Endothelial cell of umbilical vein (primary cell): ENCODE measurements at regions not wholly inside any gene's neighbourhood (a gene's known extent, or its start where the extent isn't known, plus 50 kb on each side); places are given as distances from the start of the nearest gene placed in this dataset.

Experiments
- BruUV-seq: library from RNA; stranded (reverse); fragments of 400-500 nt; replicated peaks from 2 replicates; lab custom pipeline; 2021; lab: Mats Ljungman, UMichigan
- CTCF ChIA-PET: fragments of 300-600, 350-600 bp; sonication (Branson Sonifier 250); formaldehyde crosslinking; loops from one replicate; lab custom pipeline; 2021; ENCODE audit warnings: antibody characterized with exemption, inconsistent platforms; lab: Charles Lee
- POLR2A ChIA-PET: fragments of 300-600, 350-600 bp; sonication (Branson Sonifier 250); formaldehyde crosslinking; loops from one replicate; lab custom pipeline; 2021; ENCODE audit warnings: antibody characterized with exemption, inconsistent platforms; lab: Charles Lee
- DNase-seq: peaks from one replicate; pipeline ENCODE4 v3.0.0-alpha.2; 2011; ENCODE audit warnings: low read depth, low spot score
- FAIRE-seq: peaks from 2 replicates; lab custom pipeline; 2011; peaks lifted over from hg19 to GRCh38; lab: Jason Lieb, UNC
- H2AFZ ChIP-seq: 2 replicates; pipeline ENCODE4 v1.6.0; 2012; ENCODE audit warnings: low read depth, low read length, control low read depth, inconsistent platforms
- H3K27ac ChIP-seq: 2 replicates; pipeline ENCODE4 v1.5.1; 2011; ENCODE audit warnings: low read depth, mild to moderate bottlenecking, control low read depth, low read length, moderate library complexity; ENCODE audit not compliant: insufficient read depth
- H3K27me3 ChIP-seq, 2 experiments: 2 replicates each; pipeline versions ENCODE4 v1.6.0 to v1.6.1; 2011; ENCODE audit warnings: low read length in 2 of 2, mixed read lengths in 1 of 2; ENCODE audit not compliant: control insufficient read depth in 2 of 2, insufficient read depth in 2 of 2
- H3K36me3 ChIP-seq, 2 experiments: 2 replicates in 1 of 2; 3 replicates in 1 of 2; pipeline ENCODE4 v1.5.1; 2011; ENCODE audit warnings: low read length in 2 of 2, mild to moderate bottlenecking in 1 of 2, moderate library complexity in 1 of 2; ENCODE audit not compliant: control insufficient read depth in 2 of 2, insufficient read depth in 2 of 2; ENCODE audit errors: extremely low read depth in 1 of 2
- H3K4me1 ChIP-seq: 3 replicates; pipeline ENCODE4 v1.5.1; 2011; ENCODE audit warnings: mild to moderate bottlenecking, low read length; ENCODE audit not compliant: control insufficient read depth, insufficient read depth; ENCODE audit errors: extremely low read depth
- H3K4me2 ChIP-seq: 2 replicates; pipeline ENCODE4 v1.6.1; 2011; ENCODE audit warnings: low read length, control low read depth, mixed read lengths; ENCODE audit not compliant: insufficient read depth
- H3K4me3 ChIP-seq, 3 experiments: fragments of 200-600 bp in 1 of 3; sonication (generic), shearing (Covaris generic) in 1 of 3; replicated peaks in 1 of 3; 2 replicates each; pipeline ENCODE4 v1.5.1; 2011 to 2016; ENCODE audit warnings: control low read depth in 3 of 3, low read length in 3 of 3, mild to moderate bottlenecking in 2 of 3, inconsistent platforms in 1 of 3, low read depth in 1 of 3, moderate library complexity in 1 of 3; ENCODE audit not compliant: insufficient read depth in 1 of 3
- H3K79me2 ChIP-seq: 2 replicates; pipeline ENCODE4 v1.6.0; 2012; ENCODE audit warnings: low read length, inconsistent platforms; ENCODE audit not compliant: control insufficient read depth, insufficient read depth
- H3K9ac ChIP-seq: replicated peaks from 2 replicates; pipeline ENCODE3; 2011; ENCODE audit warnings: low read length, control low read depth; ENCODE audit not compliant: insufficient read depth; ENCODE audit errors: extremely low read depth
- H3K9me1 ChIP-seq: replicated peaks from 3 replicates; pipeline ENCODE4 v1.6.0; 2011; ENCODE audit warnings: mild to moderate bottlenecking, low read length; ENCODE audit not compliant: control insufficient read depth, insufficient read depth; ENCODE audit errors: extremely low read depth
- H3K9me3 ChIP-seq: replicated peaks from 2 replicates; pipeline ENCODE4 v1.5.1; 2012; ENCODE audit warnings: low read length, inconsistent platforms; ENCODE audit not compliant: control insufficient read depth, insufficient read depth
- H4K20me1 ChIP-seq: replicated peaks from 2 replicates; pipeline ENCODE3; 2011; ENCODE audit warnings: mild to moderate bottlenecking, low read length; ENCODE audit not compliant: control insufficient read depth, insufficient read depth; ENCODE audit errors: extremely low read depth
- EZH2 ChIP-seq: IDR thresholded peaks from 2 replicates; pipeline ENCODE4 v1.6.1; 2012; ENCODE audit warnings: borderline replicate concordance, low read depth, mild to moderate bottlenecking, moderate library complexity, low read length, inconsistent platforms; ENCODE audit not compliant: severe bottlenecking
- FOS ChIP-seq: IDR thresholded peaks from 2 replicates; pipeline ENCODE4 v1.6.1; 2011; ENCODE audit warnings: mild to moderate bottlenecking, low read length, moderate library complexity, borderline replicate concordance; ENCODE audit not compliant: insufficient read depth
- GATA2 ChIP-seq: IDR thresholded peaks from 2 replicates; pipeline ENCODE4 v1.7.0; 2011; ENCODE audit warnings: low read depth, mild to moderate bottlenecking, moderate library complexity, mixed read lengths, low read length; ENCODE audit not compliant: insufficient read length, insufficient read depth
- JUN ChIP-seq: IDR thresholded peaks from 2 replicates; pipeline ENCODE4 v1.6.1; 2011; ENCODE audit warnings: borderline replicate concordance, low read depth; ENCODE audit not compliant: insufficient read length, insufficient read depth
- MYC ChIP-seq: IDR thresholded peaks from one replicate; pipeline ENCODE4 v1.6.1; 2011; ENCODE audit warnings: mild to moderate bottlenecking, low read depth, low read length
- POLR2A ChIP-seq: IDR thresholded peaks from 2 replicates; pipeline ENCODE4 v1.6.1; 2012; ENCODE audit warnings: low read depth, mild to moderate bottlenecking, control low read depth, low read length
- dilution Hi-C: fragments of 300-500 bp; cut with MboI; formaldehyde crosslinking; loops from one replicate; pipeline ENCODE4 v1.15.0; 2019; ENCODE audit warnings: low sequenced_read_pairs; ENCODE audit not compliant: extremely low pct_ligation_motif_present
- intact Hi-C: fragments of 100-400 bp; cut with micrococcal nuclease; formaldehyde crosslinking; loops from one replicate; pipeline ENCODE4 v1.10.0; 2022
- TF ChIP-seq, protein P1 (sequence below): IDR thresholded peaks from 2 replicates; pipeline ENCODE4 v1.6.1; 2011; ENCODE audit not compliant: insufficient read depth, insufficient read length
- TF ChIP-seq, protein P2 (sequence below), 2 donors: IDR thresholded peaks; 1 replicate in 1 of 2; 2 replicates in 1 of 2; pipeline ENCODE4 v1.5.1; 2011; ENCODE audit warnings: low read length in 2 of 2, mild to moderate bottlenecking in 2 of 2, moderate library complexity in 2 of 2, control low read depth in 1 of 2, inconsistent platforms in 1 of 2, low read depth in 1 of 2; ENCODE audit not compliant: insufficient read depth in 1 of 2; ENCODE audit errors: extremely low read depth in 1 of 2

DNA sequence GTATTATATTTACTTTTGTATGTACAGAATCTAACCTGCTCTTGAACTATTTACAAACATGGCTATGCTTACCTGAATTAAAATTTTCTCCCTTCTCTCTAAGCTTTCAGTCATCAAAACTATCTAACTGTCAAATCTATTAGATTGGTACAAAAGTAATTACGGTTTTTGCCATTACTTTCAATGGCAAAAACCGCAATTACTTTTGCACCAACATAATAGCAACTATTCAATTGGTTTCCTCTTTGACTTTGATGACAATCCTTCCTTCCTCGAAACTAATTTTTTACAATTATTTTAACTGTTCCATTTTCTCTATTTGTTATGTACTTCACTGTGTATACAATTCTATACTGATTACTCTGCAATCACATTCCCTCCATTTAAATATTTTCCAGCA lies 1019.4 kb upstream of the CDH2 start:
- H3K4me2 ChIP-seq = no peak overlapping the region
- no peaks in the 10 kb centered on the region for H4K20me1 ChIP-seq
- DNase-seq = no peak
- H3K27me3 ChIP-seq = no peaks in the 10 kb centered on the region
- no peaks in the 10 kb centered on the region for H3K79me2 ChIP-seq
- H3K4me3 ChIP-seq = no peak overlapping the region
- CTCF ChIA-PET = no interaction called here
- intact Hi-C loops = no loop called here
- H3K9me1 ChIP-seq = no peaks in the 10 kb centered on the region
- BruUV-seq = no TSS peak
- H3K4me1 ChIP-seq = no peaks in the 10 kb centered on the region
- H2AFZ ChIP-seq = no peak overlapping the region
- no peaks in the 10 kb centered on the region for H3K36me3 ChIP-seq
- no peak overlapping the region for H3K9ac ChIP-seq
- TF ChIP-seq JUN = no peak
- no peak for TF ChIP-seq POLR2A
- TF ChIP-seq MYC = no peak
- no peak for TF ChIP-seq EZH2
- no peak for TF ChIP-seq GATA2
- TF ChIP-seq, protein P1, sequence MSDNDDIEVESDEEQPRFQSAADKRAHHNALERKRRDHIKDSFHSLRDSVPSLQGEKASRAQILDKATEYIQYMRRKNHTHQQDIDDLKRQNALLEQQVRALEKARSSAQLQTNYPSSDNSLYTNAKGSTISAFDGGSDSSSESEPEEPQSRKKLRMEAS = no peak
- TF ChIP-seq, protein P2, sequence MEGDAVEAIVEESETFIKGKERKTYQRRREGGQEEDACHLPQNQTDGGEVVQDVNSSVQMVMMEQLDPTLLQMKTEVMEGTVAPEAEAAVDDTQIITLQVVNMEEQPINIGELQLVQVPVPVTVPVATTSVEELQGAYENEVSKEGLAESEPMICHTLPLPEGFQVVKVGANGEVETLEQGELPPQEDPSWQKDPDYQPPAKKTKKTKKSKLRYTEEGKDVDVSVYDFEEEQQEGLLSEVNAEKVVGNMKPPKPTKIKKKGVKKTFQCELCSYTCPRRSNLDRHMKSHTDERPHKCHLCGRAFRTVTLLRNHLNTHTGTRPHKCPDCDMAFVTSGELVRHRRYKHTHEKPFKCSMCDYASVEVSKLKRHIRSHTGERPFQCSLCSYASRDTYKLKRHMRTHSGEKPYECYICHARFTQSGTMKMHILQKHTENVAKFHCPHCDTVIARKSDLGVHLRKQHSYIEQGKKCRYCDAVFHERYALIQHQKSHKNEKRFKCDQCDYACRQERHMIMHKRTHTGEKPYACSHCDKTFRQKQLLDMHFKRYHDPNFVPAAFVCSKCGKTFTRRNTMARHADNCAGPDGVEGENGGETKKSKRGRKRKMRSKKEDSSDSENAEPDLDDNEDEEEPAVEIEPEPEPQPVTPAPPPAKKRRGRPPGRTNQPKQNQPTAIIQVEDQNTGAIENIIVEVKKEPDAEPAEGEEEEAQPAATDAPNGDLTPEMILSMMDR (IDR thresholded peaks at IDR 0.05; ENCODE audit: extremely low read depth in 1 of 2, insufficient read depth in 1 of 2, low read depth in 1 of 2, low read length in 2 of 2) = no peak
- no peak for TF ChIP-seq FOS
- POLR2A ChIA-PET = no interaction called here
- no peak for FAIRE-seq
- H3K27ac ChIP-seq = no peak overlapping the region
- dilution Hi-C loops = no loop called here
- H3K9me3 ChIP-seq = no peaks in the 10 kb centered on the region
